ENCODE measurements at regions not wholly inside any gene's neighbourhood (a gene's known extent, or its start where the extent isn't known, plus 50 kb on each side); places are given as distances from the start of the nearest gene placed in this dataset.
A peak's percentile ranks its signal among the peaks of the same experiment; 100 is the strongest.

DNA sequence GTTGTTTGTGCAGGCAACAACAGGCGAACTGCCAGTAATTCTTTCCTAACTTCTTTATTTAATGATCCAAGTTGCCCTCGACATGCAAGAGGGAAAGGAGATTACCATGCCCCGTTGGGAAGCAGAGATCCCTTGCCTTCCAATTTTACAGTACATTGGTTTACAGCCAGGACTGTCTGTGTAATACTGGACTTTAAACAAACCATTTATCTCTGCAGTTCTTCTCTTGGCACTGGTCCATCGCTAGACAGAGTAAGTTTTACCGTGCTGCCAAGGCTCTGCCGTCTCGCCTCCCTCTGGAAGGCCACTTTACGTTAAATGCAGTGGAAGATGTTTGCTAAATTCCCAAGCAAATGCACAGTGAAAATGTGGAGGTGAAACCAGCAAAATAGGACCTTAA, 660.3 kb upstream of the PRKX start:
- Histone ChIP-seq H3K4me3 (ENCODE audit: low read length) (no peak overlapping the region), H3K9me3 (ENCODE audit: low read length) (no peaks in the 10 kb centered on the region), H3K36me3 (ENCODE audit: insufficient read depth, low read length) (no peaks in the 10 kb centered on the region), H2AFZ (ENCODE audit: low read depth, low read length) (no peak overlapping the region), H3K4me1 (ENCODE audit: insufficient read depth, low read length) (no peaks in the 10 kb centered on the region), H3K27me3 (ENCODE audit: insufficient read depth, low read length) (no peaks in the 10 kb centered on the region)

DNA sequence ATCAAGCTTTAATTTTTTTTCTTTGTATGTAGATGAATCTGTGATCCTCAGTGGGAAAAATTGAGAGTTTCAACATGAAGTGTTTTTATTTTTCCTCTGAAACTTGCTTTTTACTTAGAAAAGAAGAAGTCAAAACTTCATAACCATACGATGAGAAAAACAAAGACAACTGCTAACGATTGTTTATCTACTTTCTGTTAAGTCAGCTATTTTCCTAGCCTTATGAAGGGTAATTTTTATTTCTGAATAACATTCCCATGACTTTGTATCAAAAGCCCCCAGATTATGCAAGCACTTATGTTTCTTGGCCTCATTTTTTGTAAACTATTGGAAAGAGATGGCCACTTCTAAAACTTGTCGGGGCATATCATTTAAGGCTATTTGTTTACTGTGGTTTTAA, 645.1 kb upstream of the PRKX start:
- Histone ChIP-seq H2AFZ (ENCODE audit: low read depth, low read length) (no peak overlapping the region), H3K9me3 (ENCODE audit: low read length) (no peaks in the 10 kb centered on the region), H3K4me3 (ENCODE audit: low read length) (no peak overlapping the region), H3K36me3 (ENCODE audit: insufficient read depth, low read length) (no peaks in the 10 kb centered on the region), H3K27me3 (ENCODE audit: insufficient read depth, low read length) (no peaks in the 10 kb centered on the region), H3K4me1 (ENCODE audit: insufficient read depth, low read length) (no peaks in the 10 kb centered on the region)

DNA sequence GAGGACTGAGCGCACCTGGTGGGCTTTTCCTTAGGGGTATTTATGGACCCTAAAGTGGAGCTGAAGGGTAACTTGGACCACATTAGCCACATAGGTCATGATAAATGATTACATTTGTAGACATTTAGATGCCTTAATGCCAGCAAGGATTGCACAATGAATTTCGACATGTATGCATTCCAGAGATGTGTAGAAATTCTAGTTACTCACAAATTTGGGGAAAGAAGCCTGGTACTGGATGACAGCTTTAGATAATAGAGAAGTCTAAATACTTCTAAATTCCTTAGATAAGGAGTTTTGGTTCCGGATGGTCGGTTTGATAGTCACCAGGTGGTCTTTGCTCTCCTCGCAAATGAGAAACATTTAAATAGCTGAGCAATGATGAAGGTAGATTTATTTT, 609.5 kb upstream of the PRKX start:
- no peak overlapping the region for H3K4me3 ChIP-seq (ENCODE audit: low read length)
- H3K27me3 ChIP-seq (ENCODE audit: insufficient read depth, low read length) = no peaks in the 10 kb centered on the region
- no peak overlapping the region for H2AFZ ChIP-seq (ENCODE audit: low read depth, low read length)
- no peaks in the 10 kb centered on the region for H3K9me3 ChIP-seq (ENCODE audit: low read length)
- H3K4me1 ChIP-seq (ENCODE audit: insufficient read depth, low read length) = no peaks in the 10 kb centered on the region
- no peaks in the 10 kb centered on the region for H3K36me3 ChIP-seq (ENCODE audit: insufficient read depth, low read length)

DNA sequence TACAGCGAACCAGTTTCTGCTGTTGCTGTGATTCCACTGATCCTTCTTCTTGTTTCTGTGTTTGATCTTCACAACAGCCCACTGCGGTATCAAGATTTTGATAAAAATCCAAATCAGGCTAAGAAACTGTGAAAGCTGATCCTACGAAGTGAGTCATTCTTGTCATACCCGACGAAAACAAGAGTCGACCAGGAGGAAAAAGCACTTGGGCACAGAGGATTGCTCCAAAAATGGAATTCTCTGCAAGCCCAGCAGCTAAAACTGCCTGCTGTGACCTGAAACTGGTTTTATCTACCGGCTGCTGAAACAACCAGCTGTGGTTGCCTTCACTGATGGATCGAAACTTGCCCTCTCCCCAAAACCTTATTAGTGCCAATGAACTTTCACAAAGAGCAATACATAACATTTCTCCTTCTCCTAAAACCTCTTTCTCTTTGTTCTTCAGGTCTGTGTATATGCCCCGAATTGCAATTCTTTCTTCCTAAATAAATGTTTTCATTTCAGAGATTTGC, 607.0 kb upstream of the PRKX start:
- Histone ChIP-seq H3K27me3 (ENCODE audit: insufficient read depth, low read length) (no peaks in the 10 kb centered on the region), H3K4me1 (ENCODE audit: insufficient read depth, low read length) (no peaks in the 10 kb centered on the region), H2AFZ (ENCODE audit: low read depth, low read length) (no peak overlapping the region), H3K4me3 (ENCODE audit: low read length) (no peak overlapping the region), H3K9me3 (ENCODE audit: low read length) (no peaks in the 10 kb centered on the region), H3K36me3 (ENCODE audit: insufficient read depth, low read length) (no peaks in the 10 kb centered on the region)

DNA sequence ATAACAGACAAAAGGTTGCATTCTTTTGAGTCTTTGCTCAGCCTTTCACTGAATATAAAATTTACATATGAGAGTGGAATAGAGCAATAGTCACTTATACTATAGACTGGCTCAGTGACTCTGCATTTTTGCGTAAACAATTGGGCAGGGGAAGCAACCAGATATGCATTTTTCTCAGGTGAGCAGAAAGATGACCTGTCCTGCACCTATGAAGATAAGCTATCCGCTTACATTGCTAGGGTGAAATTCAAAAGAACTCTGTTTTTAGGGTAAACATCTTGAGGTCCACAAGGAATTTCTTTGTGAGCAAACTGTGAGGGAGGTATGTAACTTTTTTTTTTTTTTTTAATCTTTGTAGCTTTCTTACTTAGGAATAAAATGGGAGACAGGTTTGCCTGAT, 602.4 kb upstream of the PRKX start:
- no peaks in the 10 kb centered on the region for H3K27me3 ChIP-seq (ENCODE audit: insufficient read depth, low read length)
- H2AFZ ChIP-seq (ENCODE audit: low read depth, low read length) = no peak overlapping the region
- H3K36me3 ChIP-seq (ENCODE audit: insufficient read depth, low read length) = no peaks in the 10 kb centered on the region
- H3K4me1 ChIP-seq (ENCODE audit: insufficient read depth, low read length) = no peaks in the 10 kb centered on the region
- H3K4me3 ChIP-seq (ENCODE audit: low read length) = no peak overlapping the region
- H3K9me3 ChIP-seq (ENCODE audit: low read length) = no peaks in the 10 kb centered on the region

DNA sequence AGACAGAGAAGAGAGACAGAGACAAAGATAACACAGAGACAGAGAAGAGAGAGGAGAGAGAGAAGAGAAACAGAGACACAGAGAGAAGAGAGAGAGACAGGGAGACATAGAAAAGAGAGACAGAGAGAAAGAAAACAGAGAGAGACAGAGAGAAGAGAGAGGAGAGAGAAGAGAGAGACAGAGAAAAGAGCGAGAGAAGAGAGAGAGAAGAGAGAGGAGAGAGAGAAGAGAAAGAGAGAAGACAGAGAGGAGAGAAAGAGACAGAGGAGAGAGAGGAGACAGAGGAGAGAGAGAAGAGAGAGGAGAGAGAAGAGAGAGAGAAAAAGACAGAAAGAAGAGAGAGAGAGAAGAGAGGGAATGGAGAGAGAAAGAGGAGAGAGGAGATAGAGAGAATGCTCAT, 601.1 kb upstream of the PRKX start:
- Histone ChIP-seq H3K9me3 (ENCODE audit: low read length) (no peaks in the 10 kb centered on the region), H3K27me3 (ENCODE audit: insufficient read depth, low read length) (no peaks in the 10 kb centered on the region), H3K4me1 (ENCODE audit: insufficient read depth, low read length) (no peaks in the 10 kb centered on the region), H3K36me3 (ENCODE audit: insufficient read depth, low read length) (no peaks in the 10 kb centered on the region), H2AFZ (ENCODE audit: low read depth, low read length) (no peak overlapping the region), H3K4me3 (ENCODE audit: low read length) (no peak overlapping the region)

DNA sequence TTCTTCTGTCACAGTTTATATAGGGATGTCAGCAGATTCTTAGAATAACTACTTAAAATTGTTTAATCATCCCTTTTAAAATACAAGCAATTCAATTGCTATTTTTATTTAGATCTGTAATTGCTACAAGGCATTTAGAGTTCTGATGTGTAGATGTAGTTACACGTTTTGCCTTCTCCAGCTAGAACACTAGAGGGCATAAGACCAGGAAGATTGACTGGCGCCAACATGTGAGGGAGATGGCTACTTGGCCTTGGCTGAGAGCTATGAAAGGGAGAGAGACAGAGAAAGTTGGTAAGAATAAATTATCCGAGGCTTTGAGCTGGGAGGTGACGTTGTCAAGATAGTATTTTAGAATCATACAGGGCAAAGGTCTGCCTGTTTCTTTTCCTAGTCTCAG, 563.7 kb upstream of the PRKX start:
- H3K9me3 ChIP-seq (ENCODE audit: low read length) = no peaks in the 10 kb centered on the region
- H3K36me3 ChIP-seq (ENCODE audit: insufficient read depth, low read length) = no peaks in the 10 kb centered on the region
- H3K27me3 ChIP-seq (ENCODE audit: insufficient read depth, low read length) = no peaks in the 10 kb centered on the region
- no peaks in the 10 kb centered on the region for H3K4me1 ChIP-seq (ENCODE audit: insufficient read depth, low read length)
- H2AFZ ChIP-seq (ENCODE audit: low read depth, low read length) = no peak overlapping the region
- H3K4me3 ChIP-seq (ENCODE audit: low read length) = no peak overlapping the region

DNA sequence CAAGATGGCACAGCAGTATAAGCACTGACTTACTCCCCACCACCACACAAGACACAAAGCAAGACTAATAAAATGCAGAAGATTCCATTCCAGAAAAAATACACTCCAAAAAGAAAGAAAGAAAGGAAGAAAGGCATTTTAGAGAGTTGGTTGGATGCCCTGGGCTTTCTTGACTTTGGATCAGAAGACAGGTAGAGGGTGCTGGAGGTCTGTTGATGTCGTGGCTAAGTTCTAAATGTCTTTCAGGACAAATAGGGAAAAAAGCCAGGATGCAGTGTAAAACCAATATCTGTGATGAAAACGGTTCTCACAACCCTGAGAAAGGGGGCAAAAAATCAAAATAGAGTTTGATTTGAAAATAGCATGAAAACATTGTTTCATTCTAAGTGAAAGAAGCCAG, 555.2 kb upstream of the PRKX start:
- no peak overlapping the region for H2AFZ ChIP-seq (ENCODE audit: low read depth, low read length)
- no peaks in the 10 kb centered on the region for H3K9me3 ChIP-seq (ENCODE audit: low read length)
- H3K4me3 ChIP-seq (ENCODE audit: low read length) = no peak overlapping the region
- H3K27me3 ChIP-seq (ENCODE audit: insufficient read depth, low read length) = no peaks in the 10 kb centered on the region
- no peaks in the 10 kb centered on the region for H3K4me1 ChIP-seq (ENCODE audit: insufficient read depth, low read length)
- no peaks in the 10 kb centered on the region for H3K36me3 ChIP-seq (ENCODE audit: insufficient read depth, low read length)

DNA sequence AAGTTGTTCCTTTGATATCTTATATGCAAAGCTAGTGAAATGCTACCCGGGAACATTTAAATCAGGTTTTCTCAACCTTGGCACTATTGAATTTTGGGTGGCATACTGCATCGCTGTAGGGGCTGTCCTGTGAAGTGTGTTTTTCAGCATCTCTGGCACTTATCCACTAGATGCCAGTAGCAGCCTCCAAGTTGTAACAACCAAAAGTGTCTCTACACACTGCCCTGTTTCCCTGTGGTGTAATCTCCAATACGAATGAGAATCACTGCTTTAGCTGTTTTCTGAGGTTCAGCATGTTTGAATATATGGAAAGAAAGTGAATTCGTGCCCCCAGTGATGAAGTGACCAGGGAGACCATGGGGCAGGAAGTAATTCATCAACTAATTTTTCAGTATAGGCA, 551.6 kb upstream of the PRKX start:
- H3K4me1 ChIP-seq (ENCODE audit: insufficient read depth, low read length) = peaks cover 2% of the 10 kb centered on the region
- no peak overlapping the region for H2AFZ ChIP-seq (ENCODE audit: low read depth, low read length)
- H3K27me3 ChIP-seq (ENCODE audit: insufficient read depth, low read length) = no peaks in the 10 kb centered on the region
- no peaks in the 10 kb centered on the region for H3K36me3 ChIP-seq (ENCODE audit: insufficient read depth, low read length)
- H3K9me3 ChIP-seq (ENCODE audit: low read length) = no peaks in the 10 kb centered on the region
- no peak overlapping the region for H3K4me3 ChIP-seq (ENCODE audit: low read length)

DNA sequence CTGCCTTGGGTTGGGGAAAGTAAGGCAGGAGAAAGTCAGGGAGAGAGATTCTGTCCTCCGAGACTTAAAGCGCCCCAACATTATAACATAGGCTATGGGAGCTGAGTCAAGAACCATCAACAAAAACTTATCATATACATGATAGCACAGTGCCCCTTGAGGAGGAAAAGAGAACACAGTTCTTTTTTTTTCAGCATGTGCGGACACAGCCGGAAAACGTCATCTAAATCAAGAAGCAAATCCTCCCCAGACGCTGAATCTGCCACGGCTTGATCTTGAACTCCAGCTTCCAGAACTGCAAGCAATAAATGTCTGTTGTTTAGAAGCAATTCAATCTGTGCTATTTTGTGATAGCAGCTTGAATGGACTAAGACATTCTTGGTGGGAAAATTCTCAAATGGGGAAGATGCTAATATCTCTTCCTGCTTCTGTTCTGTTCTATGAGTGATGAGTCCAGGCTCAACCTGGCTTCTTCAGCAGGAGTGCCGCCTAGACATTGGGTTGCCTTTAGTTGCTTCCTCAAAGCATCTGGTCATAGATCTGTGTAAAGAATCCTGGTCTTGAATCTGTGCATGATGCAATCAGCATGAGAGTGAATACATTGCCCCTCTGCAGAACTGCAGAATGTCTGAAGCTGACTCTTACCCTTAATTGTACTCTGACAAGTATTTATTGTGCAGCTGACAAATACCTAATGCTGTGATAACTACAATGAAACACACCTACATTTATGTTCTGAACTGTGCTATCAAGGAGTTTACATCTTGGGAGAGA, 549.8 kb upstream of the PRKX start:
- Histone ChIP-seq H3K27me3 (ENCODE audit: insufficient read depth, low read length) (no peaks in the 10 kb centered on the region), H3K36me3 (ENCODE audit: insufficient read depth, low read length) (no peaks in the 10 kb centered on the region), H3K4me1 (ENCODE audit: insufficient read depth, low read length) (peaks cover 2% of the 10 kb centered on the region), H2AFZ (ENCODE audit: low read depth, low read length) (peak overlapping the region; percentile 60), H3K4me3 (ENCODE audit: low read length) (no peak overlapping the region), H3K9me3 (ENCODE audit: low read length) (no peaks in the 10 kb centered on the region)

DNA sequence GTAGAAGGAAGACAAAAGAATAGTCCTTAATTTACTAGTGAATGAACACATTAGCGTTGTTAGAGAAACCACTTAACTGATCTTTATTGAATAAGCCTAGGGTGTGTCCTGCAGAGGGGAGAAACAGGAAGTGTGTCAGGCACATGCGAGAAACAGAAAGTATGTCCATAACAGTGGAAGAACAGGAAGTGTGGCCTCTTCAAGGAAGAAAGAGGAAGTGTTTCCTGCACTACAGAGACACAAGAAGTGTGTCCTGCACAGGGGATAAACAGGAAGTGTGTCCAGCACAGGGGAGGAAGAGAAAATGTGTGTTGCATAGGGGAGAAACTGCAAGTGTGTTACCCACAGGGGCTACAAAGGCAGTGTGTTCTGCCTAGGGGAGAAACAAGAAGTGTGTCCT, 539.6 kb upstream of the PRKX start:
- no peak overlapping the region for H2AFZ ChIP-seq (ENCODE audit: low read depth, low read length)
- no peaks in the 10 kb centered on the region for H3K9me3 ChIP-seq (ENCODE audit: low read length)
- no peaks in the 10 kb centered on the region for H3K27me3 ChIP-seq (ENCODE audit: insufficient read depth, low read length)
- H3K4me1 ChIP-seq (ENCODE audit: insufficient read depth, low read length) = no peaks in the 10 kb centered on the region
- no peak overlapping the region for H3K4me3 ChIP-seq (ENCODE audit: low read length)
- H3K36me3 ChIP-seq (ENCODE audit: insufficient read depth, low read length) = no peaks in the 10 kb centered on the region

DNA sequence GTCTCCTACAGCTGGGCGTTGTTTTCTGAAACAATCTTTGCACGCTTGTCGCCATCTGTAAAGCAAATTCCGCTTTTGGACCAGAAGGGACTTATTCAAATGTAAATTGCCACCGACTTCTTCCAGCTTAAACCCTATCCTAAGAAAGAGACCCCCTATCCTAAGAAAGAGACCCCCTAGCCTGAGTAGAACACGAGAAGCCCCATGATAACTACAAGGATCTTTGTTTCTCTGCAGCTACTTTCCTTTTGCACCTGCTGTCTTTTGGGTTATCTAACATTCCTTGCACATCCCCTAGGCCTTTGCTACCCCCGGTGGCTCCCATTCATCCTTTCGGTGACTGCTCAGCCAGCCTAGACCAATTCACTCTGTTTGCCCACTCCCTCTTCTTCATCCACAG, 536.0 kb upstream of the PRKX start:
- Histone ChIP-seq H2AFZ (ENCODE audit: low read depth, low read length) (no peak overlapping the region), H3K4me1 (ENCODE audit: insufficient read depth, low read length) (no peaks in the 10 kb centered on the region), H3K27me3 (ENCODE audit: insufficient read depth, low read length) (no peaks in the 10 kb centered on the region), H3K4me3 (ENCODE audit: low read length) (no peak overlapping the region), H3K9me3 (ENCODE audit: low read length) (no peaks in the 10 kb centered on the region), H3K36me3 (ENCODE audit: insufficient read depth, low read length) (no peaks in the 10 kb centered on the region)

DNA sequence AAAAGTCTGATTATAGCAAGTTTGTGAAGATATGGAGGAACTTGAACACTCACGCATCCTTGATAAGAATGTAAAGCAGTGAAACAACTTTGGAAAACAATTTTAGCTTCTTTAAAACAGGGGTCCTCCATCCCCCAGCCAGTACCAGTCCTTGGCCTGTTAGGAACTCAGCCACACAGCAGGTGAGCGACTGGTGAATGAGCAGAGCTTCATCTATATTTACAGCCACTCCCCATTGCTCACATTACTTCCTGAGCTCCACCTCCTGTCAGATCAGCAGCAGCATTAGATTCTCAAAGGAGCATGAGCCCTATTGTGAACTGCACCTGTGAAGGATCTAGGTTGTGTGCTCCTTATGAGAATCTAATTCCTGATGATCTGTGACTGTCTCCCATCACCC, 530.3 kb upstream of the PRKX start:
- Histone ChIP-seq H3K9me3 (ENCODE audit: low read length) (no peaks in the 10 kb centered on the region), H3K4me1 (ENCODE audit: insufficient read depth, low read length) (no peaks in the 10 kb centered on the region), H3K4me3 (ENCODE audit: low read length) (no peak overlapping the region), H2AFZ (ENCODE audit: low read depth, low read length) (no peak overlapping the region), H3K36me3 (ENCODE audit: insufficient read depth, low read length) (no peaks in the 10 kb centered on the region), H3K27me3 (ENCODE audit: insufficient read depth, low read length) (no peaks in the 10 kb centered on the region)
